HEK293 (cell line): ENCODE measurements at regions not wholly inside any gene's neighbourhood (a gene's known extent, or its start where the extent isn't known, plus 50 kb on each side); places are given as distances from the start of the nearest gene placed in this dataset.
"Not testable (repeated sequence)": the region's sequence is repeated elsewhere in the genome, so short reads cannot be mapped to it uniquely, and the experiment has no call there.

Experiments used
- CTCF ChIA-PET: fragments of 350-600 bp; formaldehyde crosslinking; extraction: SDS; loops from one replicate; lab custom pipeline; 2021; ENCODE audit warnings: antibody characterized with exemption; lab: Yijun Ruan, JAX
- POLR2A ChIA-PET: fragments of 300-600 bp; formaldehyde crosslinking; extraction: SDS; loops from one replicate; lab custom pipeline; 2020; ENCODE audit warnings: antibody characterized with exemption, inconsistent platforms; lab: Yijun Ruan, JAX
- H3K27ac ChIP-seq: fragments of 200-500 bp; sonication (Bioruptor generic); 2 replicates; pipeline ENCODE4 v1.5.1; 2014; ENCODE audit warnings: low read depth, low read length, control low read depth, inconsistent platforms; ENCODE audit errors: extremely low read depth
- H3K36me3 ChIP-seq, 2 experiments: fragments of 200-500 bp in 1 of 2; sonication (Bioruptor generic) in 1 of 2; 1 replicate in 1 of 2; 2 replicates in 1 of 2; pipeline ENCODE4 v1.5.1; 2014 to 2017; ENCODE audit warnings: inconsistent platforms in 2 of 2, low read length in 2 of 2; ENCODE audit not compliant: control insufficient read depth in 2 of 2, insufficient read depth in 1 of 2
- H3K4me1 ChIP-seq: fragments of 200-500 bp; sonication (Bioruptor generic); 2 replicates; pipeline ENCODE4 v1.5.1; 2014; ENCODE audit warnings: mild to moderate bottlenecking, low read length, inconsistent platforms; ENCODE audit not compliant: control insufficient read depth, insufficient read depth
- H3K4me3 ChIP-seq: 2 replicates; pipeline ENCODE4 v1.5.1; 2011; ENCODE audit warnings: low read depth, mild to moderate bottlenecking, control low read depth, low read length, moderate library complexity
- H3K9me3 ChIP-seq: fragments of 200-500 bp; sonication (Bioruptor generic); 2 replicates; pipeline ENCODE4 v1.5.1; 2014; ENCODE audit warnings: low read depth, low read length, inconsistent platforms; ENCODE audit not compliant: control insufficient read depth, insufficient read depth
- FEZF1 ChIP-seq: fragments of 450-650 bp; formaldehyde crosslinking; IDR thresholded peaks from 2 replicates; pipeline ENCODE4 v1.5.1; 2016; ENCODE audit warnings: missing biosample characterization, missing genetic modification characterization
- HOXA7 ChIP-seq: sonication (generic); formaldehyde crosslinking; IDR thresholded peaks from 2 replicates; pipeline ENCODE4 v1.8.1; 2022; ENCODE audit warnings: missing genetic modification reagents, borderline replicate concordance
- KLF10 ChIP-seq: fragments of 450-650 bp; IDR thresholded peaks from 2 replicates; pipeline ENCODE4 v1.5.1; 2018; ENCODE audit warnings: missing biosample characterization, mild to moderate bottlenecking, missing genetic modification characterization
- SETDB1 ChIP-seq: IDR thresholded peaks from one replicate; pipeline ENCODE4 v1.6.1; 2017; ENCODE audit warnings: mild to moderate bottlenecking, low read length, moderate library complexity, mixed read lengths; ENCODE audit not compliant: insufficient read length
- SP2 ChIP-seq: fragments of 450-650 bp; formaldehyde crosslinking; IDR thresholded peaks from 2 replicates; pipeline ENCODE4 v1.5.1; 2016; ENCODE audit warnings: missing biosample characterization, missing genetic modification characterization
- WT1 ChIP-seq: fragments of 450-650 bp; formaldehyde crosslinking; IDR thresholded peaks from 2 replicates; pipeline ENCODE4 v1.5.1; 2016; ENCODE audit warnings: missing biosample characterization, missing genetic modification characterization
- ZNF146 ChIP-seq: fragments of 450-650 bp; formaldehyde crosslinking; IDR thresholded peaks from 2 replicates; pipeline ENCODE4 v1.5.1; 2016; ENCODE audit warnings: missing biosample characterization, missing genetic modification characterization
- ZNF184 ChIP-seq: fragments of 450-650 bp; IDR thresholded peaks from 2 replicates; pipeline ENCODE4 v1.5.1; 2018; ENCODE audit warnings: missing biosample characterization, mild to moderate bottlenecking, missing genetic modification characterization
- ZNF248 ChIP-seq: fragments of 450-650 bp; formaldehyde crosslinking; IDR thresholded peaks from 2 replicates; pipeline ENCODE4 v1.5.1; 2017; ENCODE audit warnings: missing biosample characterization, missing genetic modification characterization
- ZNF366 ChIP-seq: fragments of 450-650 bp; formaldehyde crosslinking; conservative IDR thresholded peaks from 2 replicates; pipeline ENCODE4 v1.5.1; 2016; ENCODE audit warnings: missing biosample characterization, missing genetic modification characterization
- ZNF501 ChIP-seq: fragments of 450-650 bp; formaldehyde crosslinking; IDR thresholded peaks from 2 replicates; pipeline ENCODE4 v1.5.1; 2016; ENCODE audit warnings: missing biosample characterization, missing genetic modification characterization
- ZNF548 ChIP-seq: fragments of 450-650 bp; formaldehyde crosslinking; IDR thresholded peaks from 2 replicates; pipeline ENCODE4 v1.5.1; 2016; ENCODE audit warnings: missing biosample characterization, missing genetic modification characterization
- ZNF585B ChIP-seq: fragments of 450-650 bp; formaldehyde crosslinking; IDR thresholded peaks from 2 replicates; pipeline ENCODE4 v1.5.1; 2016; ENCODE audit warnings: missing biosample characterization, missing genetic modification characterization
- ZNF654 ChIP-seq: fragments of 450-650 bp; formaldehyde crosslinking; IDR thresholded peaks from 2 replicates; pipeline ENCODE4 v1.5.1; 2016; ENCODE audit warnings: low read depth, missing biosample characterization, missing genetic modification characterization
- ZNF747 ChIP-seq: fragments of 450-650 bp; formaldehyde crosslinking; IDR thresholded peaks from 2 replicates; pipeline ENCODE4 v1.5.1; 2016; ENCODE audit warnings: missing biosample characterization, missing genetic modification characterization
- ZNF843 ChIP-seq: fragments of 450-650 bp; formaldehyde crosslinking; IDR thresholded peaks from 2 replicates; pipeline ENCODE4 v1.5.1; 2016; ENCODE audit warnings: missing biosample characterization, missing genetic modification characterization
- ZXDB ChIP-seq: fragments of 450-650 bp; formaldehyde crosslinking; IDR thresholded peaks from 2 replicates; pipeline ENCODE4 v1.5.1; 2016; ENCODE audit warnings: missing biosample characterization, missing genetic modification characterization
- TF ChIP-seq, protein P1 (sequence below): fragments of 450-650 bp; formaldehyde crosslinking; IDR thresholded peaks from 2 replicates; pipeline ENCODE4 v1.5.1; 2016; ENCODE audit warnings: missing biosample characterization, missing genetic modification characterization
- TF ChIP-seq, protein P2 (sequence below): fragments of 450-650 bp; formaldehyde crosslinking; IDR thresholded peaks from 2 replicates; pipeline ENCODE4 v1.5.1; 2017; ENCODE audit warnings: missing biosample characterization, missing genetic modification characterization

DNA sequence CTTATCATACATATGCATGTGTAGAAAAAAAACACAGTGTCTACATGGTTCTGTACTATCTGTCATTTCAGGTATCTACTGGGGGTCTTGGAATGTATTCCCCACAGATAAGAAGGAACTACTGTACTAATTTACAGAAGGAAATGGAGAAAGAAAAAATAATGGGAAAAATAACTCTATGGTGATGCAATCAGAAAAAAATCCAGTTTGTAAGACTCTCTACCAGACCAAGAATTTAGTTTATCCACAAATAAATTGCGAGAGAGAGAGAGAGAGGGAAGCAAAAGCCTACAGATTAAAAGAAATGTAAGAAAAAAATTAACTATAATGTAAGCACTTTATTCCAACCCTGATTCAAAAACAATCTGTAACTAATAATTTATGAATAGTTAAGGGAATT is 708.6 kb upstream of the ZNF608 start:
- no peak overlapping the region for H3K27ac ChIP-seq
- no peaks in the 10 kb centered on the region for H3K36me3 ChIP-seq
- TF ChIP-seq KLF10 (tag by site-specific recombination): no peak
- no peak for TF ChIP-seq SP2 (tag by site-specific recombination)
- TF ChIP-seq ZNF184 (tag by site-specific recombination): no peak
- no peak for TF ChIP-seq ZNF248
- TF ChIP-seq HOXA7 (CRISPR knock-in tag): no peak
- no peak for TF ChIP-seq ZNF548 (tag by site-specific recombination)
- CTCF ChIA-PET: no interaction called here
- POLR2A ChIA-PET: no interaction called here
- H3K9me3 ChIP-seq: no peaks in the 10 kb centered on the region
- 0 out of 2 replicates have a peak, but pooled peaks cover 7% of the 10 kb centered on the region for H3K4me1 ChIP-seq
- no peak overlapping the region for H3K4me3 ChIP-seq

DNA sequence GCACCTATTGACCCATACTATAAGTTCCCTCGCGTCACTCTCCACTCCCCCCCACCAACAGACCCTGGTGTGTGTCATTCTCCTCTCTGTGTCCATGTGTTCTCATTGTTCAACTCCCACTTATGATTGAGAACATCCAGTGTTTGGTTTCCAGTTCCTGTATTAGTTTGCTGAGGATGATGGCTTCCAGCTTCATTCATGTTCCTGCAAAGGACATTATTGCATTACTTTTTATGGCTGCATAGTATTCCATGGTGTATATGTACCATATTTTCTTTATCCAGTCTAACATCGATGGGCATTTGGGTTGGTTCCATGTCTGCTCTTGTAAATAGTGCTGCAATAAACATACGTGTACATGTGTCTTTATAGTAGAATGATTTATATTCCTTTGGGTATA is 709.6 kb upstream of the ZNF608 start:
- peak; percentile 80; the same call in 1 of the 2 replicates for TF ChIP-seq ZNF146 (tag by site-specific recombination)
- TF ChIP-seq, protein P1, sequence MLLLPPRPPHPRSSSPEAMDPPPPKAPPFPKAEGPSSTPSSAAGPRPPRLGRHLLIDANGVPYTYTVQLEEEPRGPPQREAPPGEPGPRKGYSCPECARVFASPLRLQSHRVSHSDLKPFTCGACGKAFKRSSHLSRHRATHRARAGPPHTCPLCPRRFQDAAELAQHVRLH (tag by site-specific recombination): peak; percentile 75
- TF ChIP-seq, all 188 proteins: peak for 2; not testable (repeated sequence) for 186
- POLR2A ChIA-PET, H3K4me1 ChIP-seq, H3K36me3 ChIP-seq, H3K4me3 ChIP-seq, H3K9me3 ChIP-seq, CTCF ChIA-PET, H3K27ac ChIP-seq: not testable (repeated sequence)

DNA sequence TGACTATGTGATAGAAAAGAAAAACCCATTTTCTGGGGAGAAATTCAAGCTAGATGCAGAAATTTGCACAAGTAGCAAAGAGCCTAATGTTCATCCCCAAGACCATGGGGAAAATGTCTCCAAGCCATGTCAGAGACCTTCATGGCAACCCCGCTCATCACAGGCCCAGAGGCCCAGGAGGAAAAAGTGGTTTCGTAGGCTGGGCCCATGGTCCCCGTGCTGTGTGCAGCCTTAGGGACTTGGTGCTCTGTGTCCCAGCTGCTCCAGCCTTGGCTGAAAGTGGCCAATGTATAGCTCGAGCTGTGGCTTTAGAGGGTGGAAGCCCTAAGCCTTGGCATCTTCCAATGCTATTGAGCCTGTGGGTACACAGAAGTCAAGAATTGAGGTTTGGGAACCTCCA is 711.2 kb upstream of the ZNF608 start:
- peak; percentile 21 for TF ChIP-seq SETDB1
- TF ChIP-seq ZNF585B: peak; percentile 94
- no peak for TF ChIP-seq ZNF654 (tag by site-specific recombination)
- TF ChIP-seq ZNF747 (tag by site-specific recombination): no peak
- ChIA-PET CTCF (interaction anchor here (1.0 kb wide), 1 partner anchor 377 kb away, joined by 3 read pairs; no protein-coding TSS in a partner anchor), POLR2A (no interaction called here)
- Histone ChIP-seq H3K9me3 (no peaks in the 10 kb centered on the region), H3K36me3 (no peaks in the 10 kb centered on the region), H3K4me3 (no peak overlapping the region), H3K27ac (no peak overlapping the region), H3K4me1 (peaks cover 13% of the 10 kb centered on the region)

DNA sequence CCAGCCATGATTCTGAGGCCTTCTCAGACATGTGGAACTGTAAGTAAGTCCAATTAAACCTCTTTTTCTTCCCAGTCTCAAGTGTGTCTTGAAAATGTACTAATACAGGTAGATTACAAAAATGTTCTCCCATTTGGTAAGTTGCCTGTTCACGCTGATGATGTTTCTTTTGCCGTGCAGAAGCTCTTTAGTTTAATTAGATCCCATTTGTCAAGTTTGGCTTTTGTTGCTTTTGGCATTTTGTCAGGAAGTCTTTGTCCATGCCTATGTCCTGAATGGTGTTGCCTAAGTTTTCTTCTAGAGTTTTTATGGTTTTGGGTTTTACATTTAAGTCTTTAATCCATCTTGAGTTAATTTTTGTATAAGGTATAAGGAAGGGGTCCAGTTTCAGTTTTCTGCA is 712.5 kb upstream of the ZNF608 start:
- CTCF ChIA-PET, POLR2A ChIA-PET, H3K4me3 ChIP-seq, H3K36me3 ChIP-seq, H3K27ac ChIP-seq, H3K9me3 ChIP-seq: not testable (repeated sequence)
- TF ChIP-seq WT1 (tag by site-specific recombination) (peak; percentile 38; the same call in 1 of the 2 replicates), ZXDB (0 out of 2 replicates have a peak, but pooled peaks have one; percentile 22), ZNF501 (0 out of 2 replicates have a peak, but pooled peaks have one; percentile 38), FEZF1 (tag by site-specific recombination) (peak; percentile 16; the same call in 1 of the 2 replicates), ZNF843 (tag by site-specific recombination) (0 out of 2 replicates have a peak, but pooled peaks have one; percentile 33), ZNF366 (tag by site-specific recombination) (0 out of 2 replicates have a peak, but pooled peaks have one; percentile 28)
- TF ChIP-seq, protein P2, sequence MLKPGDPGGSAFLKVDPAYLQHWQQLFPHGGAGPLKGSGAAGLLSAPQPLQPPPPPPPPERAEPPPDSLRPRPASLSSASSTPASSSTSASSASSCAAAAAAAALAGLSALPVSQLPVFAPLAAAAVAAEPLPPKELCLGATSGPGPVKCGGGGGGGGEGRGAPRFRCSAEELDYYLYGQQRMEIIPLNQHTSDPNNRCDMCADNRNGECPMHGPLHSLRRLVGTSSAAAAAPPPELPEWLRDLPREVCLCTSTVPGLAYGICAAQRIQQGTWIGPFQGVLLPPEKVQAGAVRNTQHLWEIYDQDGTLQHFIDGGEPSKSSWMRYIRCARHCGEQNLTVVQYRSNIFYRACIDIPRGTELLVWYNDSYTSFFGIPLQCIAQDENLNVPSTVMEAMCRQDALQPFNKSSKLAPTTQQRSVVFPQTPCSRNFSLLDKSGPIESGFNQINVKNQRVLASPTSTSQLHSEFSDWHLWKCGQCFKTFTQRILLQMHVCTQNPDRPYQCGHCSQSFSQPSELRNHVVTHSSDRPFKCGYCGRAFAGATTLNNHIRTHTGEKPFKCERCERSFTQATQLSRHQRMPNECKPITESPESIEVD: peak; percentile 90
- H3K4me1 ChIP-seq: peaks cover 13% of the 10 kb centered on the region
